ENCODE measurements at regions not wholly inside any gene's neighbourhood (a gene's known extent, or its start where the extent isn't known, plus 50 kb on each side); places are given as distances from the start of the nearest gene placed in this dataset.
A peak's percentile ranks its signal among the peaks of the same experiment; 100 is the strongest.

DNA sequence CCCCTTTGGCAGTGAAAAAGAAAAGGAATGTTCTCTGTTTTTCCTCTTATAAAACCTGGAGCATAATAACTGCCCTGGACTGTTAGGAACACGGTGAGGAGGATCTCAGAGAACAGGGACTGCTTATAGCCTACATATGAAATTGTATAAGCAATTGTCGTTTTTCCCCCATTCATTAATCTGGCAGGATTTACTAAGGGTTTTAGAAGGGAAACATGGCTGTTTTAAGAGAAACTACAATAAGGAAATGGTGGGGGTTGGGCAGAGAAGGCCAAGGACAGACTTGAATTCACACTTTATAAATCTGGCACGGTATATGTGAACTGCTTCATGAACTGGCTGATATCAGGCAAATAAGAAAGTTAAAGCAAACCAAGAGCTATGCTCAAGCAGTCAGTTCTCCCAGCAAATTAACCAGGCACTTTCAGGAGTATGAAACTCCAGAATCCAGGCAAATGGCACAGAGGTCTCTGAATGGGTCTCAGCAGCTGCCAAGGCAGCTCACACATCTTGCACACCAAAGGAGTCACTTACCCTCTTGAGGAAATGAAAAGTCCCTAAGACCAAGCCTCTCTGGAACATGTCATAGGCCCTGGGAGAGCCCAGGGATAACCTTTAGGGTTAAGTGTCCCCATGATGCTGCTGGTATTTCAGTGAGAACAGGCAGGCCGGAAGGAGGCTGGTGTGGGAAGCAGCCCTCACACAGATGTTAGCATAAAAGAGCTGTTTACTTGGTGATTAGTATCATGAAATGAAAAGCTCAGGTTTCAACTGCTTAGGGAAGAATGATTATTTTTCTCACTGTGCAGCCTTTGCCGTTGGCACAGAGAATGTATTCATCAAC is 260.5 kb upstream of the MARCKS start:
- H3K27ac ChIP-seq, result peak overlapping the region in 1 of 2 donors; percentile 43
- peaks cover 0 to 17% of the 10 kb centered on the region in 2 donors for H3K4me1 ChIP-seq
- no peak for TF ChIP-seq CTCF (IDR thresholded peaks at IDR 0.05)
- no peaks in the 10 kb centered on the region for H3K9me3 ChIP-seq
- no peaks in the 10 kb centered on the region for H3K27me3 ChIP-seq
- H3K4me3 ChIP-seq, result no peak overlapping the region
- DNase-seq (ENCODE audit: low spot score), result no peak
- no peaks in the 10 kb centered on the region for H3K36me3 ChIP-seq

- H3K27ac ChIP-seq, result peak overlapping the region in 1 of 2 donors; percentile 43
- no peak for DNase-seq (ENCODE audit: low spot score)
- no peaks in the 10 kb centered on the region for H3K27me3 ChIP-seq
- no peak overlapping the region for H3K4me3 ChIP-seq
- H3K36me3 ChIP-seq, result no peaks in the 10 kb centered on the region
- H3K9me3 ChIP-seq, result no peaks in the 10 kb centered on the region
- peaks cover 0 to 17% of the 10 kb centered on the region in 2 donors for H3K4me1 ChIP-seq
- TF ChIP-seq CTCF (IDR thresholded peaks at IDR 0.05), result no peak
Measured at GRCh38 chr6:113597231-113597583, 259.9 kb upstream of the MARCKS start.

DNA sequence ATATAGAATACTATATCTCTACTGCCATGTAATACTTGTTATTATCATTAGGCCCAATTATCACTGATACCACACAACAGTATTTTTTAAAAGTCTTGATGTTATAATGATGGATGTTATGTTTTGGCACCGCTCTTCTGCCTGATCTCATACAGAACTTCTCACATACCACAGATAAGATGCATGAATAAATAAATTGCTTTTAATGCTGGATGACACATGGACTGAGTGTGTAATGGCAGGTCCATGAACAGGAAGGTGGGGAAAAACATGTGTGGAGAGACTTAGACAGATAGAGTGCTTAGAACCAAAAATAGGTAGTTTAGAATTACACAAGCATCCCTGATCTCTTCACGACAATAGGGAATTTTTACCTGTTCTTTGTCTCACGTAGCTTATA is 258.4 kb upstream of the MARCKS start:
- no peak overlapping the region for H3K27ac ChIP-seq
- H3K4me3 ChIP-seq, result no peak overlapping the region
- no peaks in the 10 kb centered on the region for H3K27me3 ChIP-seq
- H3K4me1 ChIP-seq, result peaks cover 0 to 17% of the 10 kb centered on the region in 2 donors
- no peak for TF ChIP-seq CTCF (IDR thresholded peaks at IDR 0.05)
- no peak for DNase-seq (ENCODE audit: low spot score)
- H3K36me3 ChIP-seq, result no peaks in the 10 kb centered on the region
- H3K9me3 ChIP-seq, result no peaks in the 10 kb centered on the region

DNA sequence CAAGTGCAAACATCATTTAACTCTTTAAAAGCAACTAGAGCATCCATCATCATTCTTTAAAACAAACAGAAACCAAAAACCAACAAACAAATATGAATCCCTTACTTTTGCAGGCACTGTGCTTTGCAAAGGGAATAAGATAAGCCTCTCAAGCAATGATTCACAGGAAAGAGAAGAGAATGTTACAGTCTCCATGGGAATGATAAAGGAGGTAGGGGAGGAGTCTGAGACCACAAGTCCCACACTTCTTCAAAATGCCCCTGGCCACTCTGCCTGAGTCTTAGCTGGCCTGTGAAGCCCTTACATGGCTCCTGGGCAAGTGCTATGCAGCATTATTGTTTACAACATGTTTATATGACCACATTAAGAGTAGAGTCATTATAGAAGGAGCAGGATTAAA is 257.7 kb upstream of the MARCKS start:
- no peak overlapping the region for H3K4me3 ChIP-seq
- H3K27me3 ChIP-seq, result no peaks in the 10 kb centered on the region
- DNase-seq (ENCODE audit: low spot score), result no peak
- TF ChIP-seq CTCF (IDR thresholded peaks at IDR 0.05), result no peak
- H3K9me3 ChIP-seq, result no peaks in the 10 kb centered on the region
- no peaks in the 10 kb centered on the region for H3K36me3 ChIP-seq
- peaks cover 0 to 17% of the 10 kb centered on the region in 2 donors for H3K4me1 ChIP-seq
- H3K27ac ChIP-seq, result no peak overlapping the region

GRCh38 chr6:113600551-113601339 is 256.4 kb upstream of the MARCKS start:
- Histone ChIP-seq H3K9me3 (no peaks in the 10 kb centered on the region), H3K36me3 (no peaks in the 10 kb centered on the region), H3K27ac (no peak overlapping the region), H3K4me1 (peaks cover 0 to 12% of the 10 kb centered on the region in 2 donors), H3K27me3 (no peaks in the 10 kb centered on the region), H3K4me3 (no peak overlapping the region)
- no peak for DNase-seq (ENCODE audit: low spot score)
- no peak for TF ChIP-seq CTCF (IDR thresholded peaks at IDR 0.05)
